GM21367 (cell line): ENCODE measurements at regions not wholly inside any gene's neighbourhood (a gene's known extent, or its start where the extent isn't known, plus 50 kb on each side); places are given as distances from the start of the nearest gene placed in this dataset.
A peak's percentile ranks its signal among the peaks of the same experiment; 100 is the strongest.
"Not testable (repeated sequence)": the region's sequence is repeated elsewhere in the genome, so short reads cannot be mapped to it uniquely, and the experiment has no call there.

Experiments used
- ATAC-seq: cut with Tn5 transposase; IDR thresholded peaks from one replicate; pipeline ENCODE4 v1.9.1; 2021; ENCODE audit not compliant: unreplicated experiment

DNA sequence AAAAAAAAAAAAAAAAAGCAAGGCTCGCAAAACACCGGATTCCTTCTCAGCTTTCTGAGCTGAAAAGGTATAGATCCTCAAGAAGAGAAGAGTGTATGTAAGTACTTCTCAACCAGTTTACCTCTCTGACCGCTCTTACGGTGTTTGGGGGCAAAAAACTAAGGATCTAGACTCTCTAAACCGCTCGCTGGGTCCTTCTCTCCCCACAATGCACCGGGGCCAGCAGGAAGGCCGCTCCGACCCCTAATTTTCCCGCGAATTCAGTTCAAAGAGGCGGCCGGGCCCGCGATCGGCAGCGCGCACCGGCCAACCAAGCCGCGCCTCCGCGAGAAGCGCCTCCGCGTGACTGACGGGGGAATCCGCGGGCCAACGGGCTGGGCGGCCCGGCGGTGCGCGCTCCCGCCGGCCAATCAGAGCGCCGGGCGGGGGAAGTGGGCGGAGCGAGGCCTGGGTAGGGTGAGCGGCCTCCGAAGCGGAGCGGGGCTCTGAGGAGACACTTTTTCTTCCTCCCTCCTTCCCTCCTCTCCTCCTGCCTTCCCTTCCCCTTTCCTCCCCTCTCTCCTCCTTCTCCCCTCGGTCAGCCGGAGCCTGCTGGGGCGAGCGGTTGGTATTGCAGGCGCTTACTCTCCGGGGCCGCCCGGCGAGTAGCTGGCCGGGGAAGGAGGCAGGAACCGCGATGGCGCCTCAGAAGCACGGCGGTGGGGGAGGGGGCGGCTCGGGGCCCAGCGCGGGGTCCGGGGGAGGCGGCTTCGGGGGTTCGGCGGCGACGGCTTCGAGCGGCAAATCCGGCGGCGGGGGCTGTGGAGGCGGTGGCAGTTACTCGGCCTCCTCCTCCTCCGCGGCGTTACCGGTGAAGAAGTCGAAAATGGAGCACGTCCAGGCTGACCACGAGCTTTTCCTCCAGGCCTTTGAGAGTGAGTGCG lies 93.0 kb downstream of the CRLF3 start:
- ATAC-seq = peak; percentile 73

DNA sequence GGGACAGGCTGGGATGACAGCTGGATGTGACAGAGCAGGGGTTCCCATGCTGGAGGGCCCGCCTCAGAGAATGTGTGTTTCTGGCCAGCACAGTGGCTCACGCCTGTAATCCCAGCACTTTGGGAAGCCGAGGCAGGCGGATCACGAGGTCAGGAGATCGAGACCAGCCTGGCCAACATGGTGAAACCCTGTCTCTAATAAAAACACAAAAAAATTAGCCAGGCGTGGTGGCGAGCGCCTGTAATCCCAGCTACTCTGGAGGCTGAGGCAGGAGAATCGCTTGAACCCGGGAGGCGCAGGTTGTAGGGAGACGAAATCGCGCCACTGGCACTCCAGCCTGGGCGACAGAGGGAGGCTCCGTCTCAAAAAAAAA lies 93.7 kb downstream of the CRLF3 start:
- not testable (repeated sequence) for ATAC-seq

DNA sequence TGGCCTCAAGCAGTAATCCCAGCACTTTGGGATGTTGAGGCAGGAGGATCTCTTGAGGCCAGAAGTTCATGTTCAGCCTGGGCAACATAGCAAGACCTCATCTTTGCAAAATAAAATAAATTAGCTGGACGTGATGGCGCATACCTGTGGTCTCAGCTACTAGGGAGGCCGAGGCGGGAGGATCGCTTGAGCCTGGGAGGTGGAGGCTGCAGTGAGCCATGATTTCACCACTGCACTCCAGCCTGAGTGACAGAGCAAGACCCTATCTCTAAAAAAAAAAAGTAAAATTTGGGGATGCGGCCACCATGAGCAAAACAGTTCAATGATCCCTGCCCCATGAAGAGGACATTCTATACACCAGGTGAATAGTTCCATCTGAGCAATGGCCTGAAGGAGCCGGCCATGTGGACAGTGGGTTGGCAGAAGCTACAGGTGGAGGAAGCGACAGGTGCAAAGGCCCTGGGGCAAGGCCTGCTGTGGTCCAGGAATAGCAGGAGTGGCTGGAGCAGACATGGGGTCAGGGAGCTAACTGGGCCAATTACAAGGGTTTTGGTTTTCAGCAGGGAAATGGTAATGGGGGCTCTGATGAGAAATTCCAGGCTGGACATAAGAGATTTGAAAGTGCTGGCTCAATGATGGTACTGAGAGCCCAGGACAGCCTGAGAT lies 94.2 kb downstream of the CRLF3 start:
- not testable (repeated sequence) for ATAC-seq

DNA sequence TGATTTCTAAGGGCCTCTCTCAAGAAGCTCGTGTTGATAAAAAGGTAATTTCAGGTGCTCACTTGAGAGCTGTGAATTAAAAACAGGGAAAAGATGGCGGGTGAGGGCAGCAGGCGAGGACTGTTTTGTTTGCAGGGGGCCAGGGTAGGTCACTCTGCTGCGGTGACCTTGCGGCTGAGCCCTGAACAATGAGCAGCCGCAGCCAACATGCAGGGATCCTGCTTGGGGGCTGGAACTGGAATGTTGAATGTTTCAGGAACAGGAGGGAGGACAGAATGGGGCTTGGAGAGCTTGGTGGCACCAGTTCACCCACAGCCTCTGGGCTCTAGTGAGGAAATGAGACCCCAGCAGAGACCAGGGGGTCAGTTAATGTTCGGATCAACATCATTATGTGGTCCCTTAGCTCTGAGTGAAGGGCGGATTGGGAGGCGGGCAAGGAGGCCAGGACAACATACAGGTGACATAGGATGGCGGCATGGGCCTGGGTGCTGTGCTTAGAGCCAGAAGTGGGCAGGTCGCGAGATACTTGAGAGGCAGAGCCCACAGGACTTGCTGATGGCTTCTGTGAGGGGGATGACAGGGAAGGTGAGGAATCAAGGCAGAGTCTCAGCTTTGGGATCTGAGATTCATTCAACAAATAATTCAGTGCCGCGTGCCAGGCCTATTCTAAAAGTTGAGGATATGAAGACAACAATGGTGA lies 94.9 kb downstream of the CRLF3 start:
- ATAC-seq = not testable (repeated sequence)

DNA sequence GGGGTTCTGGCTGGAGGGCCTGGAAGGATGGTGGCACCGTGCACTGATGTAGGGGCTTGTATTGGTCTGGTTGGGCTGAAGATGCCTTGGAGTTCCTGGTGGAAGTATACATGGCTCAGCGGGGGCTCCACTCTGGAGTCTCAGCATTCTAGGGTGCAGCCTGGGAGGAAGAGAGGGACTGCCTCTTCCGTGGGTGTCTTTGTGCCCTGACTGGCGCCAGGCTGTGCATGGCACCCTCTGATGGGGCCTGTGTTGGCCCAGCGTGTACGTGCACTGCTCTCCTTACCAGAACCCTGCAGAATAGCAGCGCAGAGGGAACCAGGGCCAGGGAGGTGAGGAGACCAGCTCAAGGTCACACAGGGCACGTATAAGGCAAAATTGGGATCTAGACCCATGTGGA lies 97.0 kb downstream of the CRLF3 start:
- not testable (repeated sequence) for ATAC-seq

DNA sequence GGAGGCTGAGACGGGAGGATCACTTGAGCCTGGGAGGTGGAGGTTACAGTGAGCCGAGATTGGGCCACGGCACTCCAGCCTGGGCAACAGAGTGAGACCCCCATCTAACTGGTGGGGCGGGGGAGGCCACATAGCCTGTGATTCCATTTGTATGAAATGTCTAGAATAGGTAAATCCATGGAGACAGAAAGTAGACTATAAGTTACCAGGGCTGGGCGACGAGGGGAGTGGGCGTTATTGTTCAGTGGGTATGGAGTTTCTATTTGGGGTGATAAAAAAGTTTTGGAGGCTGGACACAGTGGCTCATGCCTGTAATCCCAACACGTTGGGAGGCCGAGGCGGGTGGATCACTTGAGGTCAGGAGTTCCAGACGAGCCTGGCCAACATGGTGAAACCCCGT lies 97.8 kb downstream of the CRLF3 start:
- not testable (repeated sequence) for ATAC-seq

DNA sequence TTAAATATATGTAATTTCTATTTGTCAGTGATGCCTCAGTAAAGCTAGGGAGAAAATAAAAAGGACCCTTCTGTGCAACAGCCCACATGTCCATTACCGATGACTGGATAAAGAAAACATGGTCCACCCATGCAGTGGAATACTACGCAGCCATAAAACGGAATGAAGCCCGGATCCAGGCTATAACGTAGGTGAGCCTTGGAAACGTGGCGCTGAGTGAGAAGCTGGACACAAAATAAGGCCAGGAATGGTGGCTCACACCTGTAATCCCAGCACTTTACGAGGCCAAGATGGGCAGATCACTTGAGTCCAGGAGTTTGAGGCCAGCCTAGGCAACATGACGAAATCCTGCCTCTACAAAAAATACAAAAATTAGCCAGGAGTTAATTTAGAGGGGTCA lies 98.2 kb downstream of the CRLF3 start:
- not testable (repeated sequence) for ATAC-seq

DNA sequence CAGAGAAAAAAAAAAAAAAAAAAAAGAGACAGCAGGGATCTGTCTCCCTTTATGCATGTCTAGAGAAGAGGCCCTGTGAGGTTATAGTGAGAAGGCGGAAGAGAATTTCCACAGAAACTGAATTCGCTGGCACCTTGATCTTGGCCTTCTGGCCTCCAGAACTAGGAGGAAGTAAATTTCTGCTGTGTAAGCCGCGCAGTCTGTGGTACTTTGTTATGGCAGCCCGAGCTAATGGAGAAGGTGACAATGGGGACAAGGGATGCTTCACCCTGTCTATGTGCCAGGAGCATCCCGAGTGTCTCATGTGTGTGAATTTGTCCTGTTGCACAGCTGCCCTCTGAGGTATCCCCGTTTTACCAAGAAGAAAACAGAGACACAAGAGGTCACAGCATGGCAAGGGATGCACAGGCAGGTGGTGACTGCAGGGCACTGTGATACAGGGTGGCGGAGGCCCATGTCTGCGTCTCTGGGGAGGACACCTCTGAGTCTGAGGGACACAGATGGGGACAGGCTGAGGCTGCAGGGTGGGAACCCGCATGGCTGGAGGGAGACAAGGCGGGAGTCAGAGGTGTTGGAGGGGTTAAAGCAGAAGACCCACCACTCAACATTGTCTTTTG lies 100.3 kb downstream of the CRLF3 start:
- not testable (repeated sequence) for ATAC-seq

DNA sequence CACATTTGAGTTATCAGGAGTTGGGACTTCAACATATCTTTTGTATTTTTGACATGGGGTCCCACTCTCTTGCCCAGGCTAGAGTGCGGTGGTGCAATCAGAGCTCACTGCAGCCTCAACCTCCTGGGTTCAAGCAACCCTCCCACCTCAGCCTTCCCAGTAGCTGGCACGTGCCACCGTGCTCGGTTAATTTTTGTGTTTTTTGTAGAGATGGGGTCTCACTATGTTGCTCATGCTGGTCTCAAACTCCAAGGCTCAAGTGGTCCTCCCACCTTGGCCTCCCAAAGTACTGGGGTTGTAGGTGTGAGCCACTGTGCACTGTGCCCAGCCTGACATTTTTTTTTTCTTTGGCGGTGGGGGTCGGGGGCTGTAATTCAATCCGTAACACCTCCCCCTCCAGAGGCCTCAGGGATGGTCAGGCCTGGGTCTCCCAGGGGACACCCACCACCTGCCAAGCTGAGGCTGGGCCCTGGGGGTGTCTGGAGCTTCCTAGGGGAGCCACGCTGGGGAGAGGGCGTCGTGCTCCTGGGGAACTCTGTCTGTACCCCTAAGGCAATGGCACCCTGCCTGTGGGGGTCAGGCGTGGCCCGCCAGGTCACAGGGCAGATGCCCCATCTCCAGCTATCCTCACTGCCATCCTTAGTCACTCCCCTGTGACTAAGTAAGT lies 102.2 kb downstream of the CRLF3 start:
- not testable (repeated sequence) for ATAC-seq

DNA sequence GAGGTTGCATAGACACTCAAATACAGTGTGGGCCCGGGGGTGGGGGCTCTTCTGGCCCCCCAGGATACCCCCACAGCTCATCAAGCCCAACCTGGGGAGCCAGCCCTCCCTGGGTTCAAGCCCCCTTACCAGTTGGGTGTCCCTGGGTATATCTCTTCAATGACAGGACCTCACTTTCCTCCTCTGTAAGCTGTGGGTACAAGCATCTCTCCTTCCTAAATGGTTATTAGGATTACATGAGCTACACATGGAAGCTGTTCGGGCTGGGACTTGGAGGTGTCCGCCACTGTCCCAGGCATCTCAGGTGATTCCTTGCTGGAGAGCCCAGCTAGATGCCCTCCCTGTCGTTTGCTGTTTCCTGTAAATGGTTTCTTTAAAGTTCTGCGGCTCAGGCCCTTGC lies 103.5 kb downstream of the CRLF3 start:
- ATAC-seq = not testable (repeated sequence)

DNA sequence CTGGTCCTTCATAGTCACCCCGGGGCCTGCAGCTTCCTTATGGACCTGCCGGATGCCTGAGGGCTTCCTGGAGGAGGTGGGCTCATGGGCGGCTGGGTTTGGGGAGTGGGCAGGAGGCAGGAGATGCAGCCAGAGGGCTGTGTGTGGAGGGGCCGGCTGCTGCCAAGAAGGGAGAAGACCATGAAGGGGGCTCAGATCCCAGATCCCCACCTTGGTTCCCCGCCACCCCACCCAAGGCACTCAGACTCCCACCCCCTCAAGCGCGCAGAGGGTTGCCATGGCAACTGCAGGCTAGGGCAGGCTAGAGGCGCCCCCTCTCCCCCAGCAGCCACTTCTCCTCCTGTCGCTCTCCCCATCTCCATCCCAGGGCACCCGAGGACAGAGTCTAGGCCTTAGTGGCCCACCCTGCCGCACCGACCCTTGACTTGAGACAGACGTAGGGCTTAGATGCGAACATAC lies 104.5 kb downstream of the CRLF3 start:
- no peak for ATAC-seq

DNA sequence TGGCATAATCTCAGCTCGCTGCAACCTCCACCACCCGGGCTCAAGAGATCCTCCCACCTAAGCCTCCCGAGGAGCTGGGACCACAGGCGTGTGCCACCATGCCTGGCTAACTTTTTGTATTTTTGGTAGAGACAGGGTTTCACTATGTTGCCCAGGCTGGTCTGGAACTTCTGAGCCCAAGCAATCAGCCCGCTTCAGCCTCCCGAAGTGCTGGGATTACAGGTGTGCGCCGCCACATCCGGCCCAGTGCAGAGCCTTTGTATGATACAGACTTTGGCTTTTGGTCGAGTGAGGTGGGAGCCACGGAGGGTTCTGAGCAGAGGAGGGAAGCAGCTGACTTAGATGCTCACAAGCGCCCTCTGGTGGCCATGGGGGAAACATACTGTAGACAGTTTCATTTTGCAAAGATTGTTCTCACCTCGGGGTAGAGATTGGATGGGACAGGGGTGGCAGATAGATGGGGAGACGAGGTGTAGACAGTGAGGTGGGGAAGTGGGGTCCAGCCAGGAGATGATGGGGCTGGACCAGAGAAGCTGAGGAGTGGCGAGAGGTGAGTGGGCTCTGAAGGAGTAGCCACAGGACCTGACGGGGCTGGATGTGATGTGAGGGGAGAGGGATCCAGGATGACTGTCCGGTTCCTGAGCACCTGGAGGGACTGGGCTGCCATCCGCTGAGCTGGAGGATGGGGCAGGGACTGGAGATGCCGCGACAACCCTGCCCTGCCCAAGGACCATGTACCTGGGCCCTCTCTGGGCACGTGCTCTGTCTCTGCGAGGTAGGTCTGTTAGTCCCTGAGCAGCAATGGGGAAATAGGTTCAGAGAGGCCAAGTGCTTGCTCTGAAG lies 105.1 kb downstream of the CRLF3 start:
- not testable (repeated sequence) for ATAC-seq

DNA sequence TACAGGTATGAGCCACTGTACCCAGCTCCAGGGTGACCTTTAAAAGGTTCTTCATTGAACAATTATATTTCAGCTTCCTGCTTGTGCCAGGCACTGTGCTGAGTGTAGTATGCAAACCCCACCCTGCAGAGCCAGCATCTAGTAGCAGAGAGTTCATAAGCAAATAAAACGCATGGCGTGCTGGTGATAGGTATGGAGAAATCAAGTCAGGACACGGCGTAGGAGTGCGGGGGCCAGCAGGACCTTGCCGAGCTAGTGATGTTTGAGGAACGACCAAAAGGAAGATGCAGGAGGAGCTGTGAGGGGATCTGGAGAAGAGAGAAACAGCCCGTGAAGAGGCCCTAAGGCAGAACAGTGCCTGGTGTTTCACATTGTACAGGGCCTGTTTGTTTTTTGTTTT lies 105.8 kb downstream of the CRLF3 start:
- ATAC-seq = not testable (repeated sequence)

DNA sequence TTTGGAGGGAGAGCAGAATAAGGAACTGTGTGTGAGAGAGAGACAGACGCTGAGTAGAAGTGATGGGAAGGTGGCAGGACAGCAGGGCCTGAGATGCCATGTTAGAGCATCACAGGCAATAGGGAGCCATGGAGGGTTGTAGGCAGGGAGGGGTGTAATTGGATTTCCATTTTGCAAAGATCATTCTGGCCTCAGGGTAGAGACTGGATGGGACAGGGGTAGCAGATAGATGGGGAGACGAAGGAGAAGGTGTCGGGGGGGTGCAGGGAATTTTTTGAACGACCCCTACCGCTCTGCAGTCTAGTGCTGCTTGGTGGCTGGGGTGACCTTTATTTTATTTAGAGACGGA lies 106.4 kb downstream of the CRLF3 start:
- ATAC-seq = not testable (repeated sequence)

DNA sequence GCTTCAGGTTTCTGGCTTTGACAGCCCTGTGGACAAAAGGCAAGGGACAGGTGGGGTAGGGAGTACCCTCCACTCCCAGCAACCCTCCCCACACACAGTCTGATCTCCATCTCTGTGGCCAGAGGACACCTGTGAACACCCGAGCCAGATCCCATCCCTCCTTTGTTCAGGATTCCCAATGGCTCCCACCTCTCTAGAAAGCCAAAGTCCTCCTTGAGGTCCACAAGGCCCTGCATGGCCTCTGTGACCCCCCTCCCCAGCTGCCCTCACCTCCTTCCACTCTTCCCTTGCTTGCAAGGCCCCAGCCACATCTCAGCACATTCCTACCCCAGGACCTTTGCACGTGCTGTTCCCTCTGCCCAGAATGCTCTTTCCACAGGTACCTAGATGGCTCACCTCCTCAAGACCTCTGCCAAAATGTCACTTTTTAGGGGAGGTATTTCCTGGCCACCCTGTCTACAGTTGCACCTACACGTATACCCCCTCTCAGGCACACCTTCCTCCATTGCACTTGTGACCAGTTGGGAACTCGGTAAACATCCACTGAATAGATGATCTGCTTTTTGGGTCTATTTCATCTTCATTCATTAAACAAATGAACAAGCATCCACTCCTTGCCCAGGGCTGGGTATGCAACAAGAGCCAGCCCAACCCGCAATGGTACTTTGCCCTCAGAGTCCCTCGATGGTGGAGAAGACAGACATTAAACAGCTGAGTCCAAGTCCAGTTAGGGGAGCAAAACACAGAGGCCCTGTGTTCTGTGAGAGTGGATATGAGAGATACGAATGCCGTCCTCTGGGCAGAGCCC lies 107.0 kb downstream of the CRLF3 start:
- ATAC-seq = no peak

DNA sequence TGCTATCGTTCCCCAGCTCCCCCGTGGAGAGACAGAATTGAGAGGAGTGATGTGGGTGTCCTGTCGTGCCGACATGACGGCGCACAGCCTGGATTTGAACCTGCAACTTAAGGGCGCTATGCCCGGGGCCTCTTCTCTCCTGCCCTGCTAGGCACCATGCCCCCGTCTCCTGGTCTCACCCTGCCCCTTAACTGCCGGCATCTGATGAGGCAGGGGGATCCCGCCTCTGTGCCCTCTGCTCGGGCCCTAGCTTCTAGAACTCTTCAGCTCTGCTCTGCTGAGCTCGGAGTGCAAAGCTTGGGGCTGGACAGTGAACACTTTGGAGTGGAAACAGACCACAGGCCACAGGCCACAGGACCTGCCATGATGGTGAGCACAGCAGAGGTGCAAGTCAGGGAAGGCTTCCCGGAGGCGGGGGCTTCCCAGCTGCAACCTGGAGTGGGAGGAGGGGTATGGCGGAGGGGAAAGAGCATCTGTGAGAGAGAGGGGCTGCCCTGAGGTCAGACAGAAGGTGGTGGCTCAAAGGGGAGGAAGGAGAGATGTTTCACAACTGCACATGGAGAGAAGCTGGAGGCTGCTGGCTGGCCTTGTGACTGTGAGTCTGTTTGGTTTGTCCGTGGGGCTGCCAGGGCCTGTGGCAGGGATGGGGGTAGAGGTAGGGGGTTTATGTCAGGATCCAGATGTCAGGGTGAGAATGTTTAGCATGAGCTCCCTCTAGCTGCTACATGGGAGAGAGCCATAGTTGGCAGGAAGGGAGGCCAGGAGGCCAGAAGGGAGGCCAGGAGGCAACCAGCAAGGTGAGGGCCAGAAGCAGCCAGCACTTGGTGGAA lies 107.8 kb downstream of the CRLF3 start:
- ATAC-seq = no peak

DNA sequence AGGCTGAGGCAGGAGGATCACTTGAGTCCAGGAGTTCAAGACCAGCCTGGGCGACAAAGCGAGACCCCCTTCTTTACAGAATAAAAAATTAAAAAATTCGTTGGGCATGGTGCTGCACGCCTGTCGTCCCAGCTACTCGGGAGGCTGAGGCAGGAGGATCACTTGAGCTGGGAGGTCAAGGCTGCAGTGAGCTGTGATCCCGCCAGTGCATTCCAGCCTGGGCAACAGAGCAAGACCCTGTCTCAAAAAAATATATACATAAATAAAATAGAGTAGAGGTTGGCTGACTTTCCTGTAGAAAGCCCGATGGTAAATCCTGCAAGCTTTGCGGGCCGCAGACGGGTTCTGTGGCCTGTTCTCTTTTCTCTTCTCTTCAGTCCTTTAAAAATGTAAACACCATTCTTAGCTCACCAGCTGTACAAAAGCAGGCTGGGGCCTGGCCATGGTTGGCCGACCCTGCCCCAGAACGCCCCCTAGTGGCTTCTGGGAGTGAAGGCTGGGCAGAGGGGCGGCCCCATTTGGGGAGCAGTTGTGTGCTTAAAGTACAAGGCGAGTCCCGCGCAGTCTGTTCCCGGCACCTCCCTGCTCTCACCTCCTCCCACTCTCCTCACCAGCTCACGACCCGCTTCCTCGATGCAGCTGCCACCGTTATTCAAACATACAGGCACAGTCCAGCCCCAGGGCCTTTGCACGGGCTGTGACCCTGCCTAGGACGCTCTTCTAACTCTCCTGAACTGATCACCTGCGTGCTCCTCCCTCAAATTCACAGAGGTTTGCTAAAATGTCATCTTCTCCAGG lies 109.5 kb downstream of the CRLF3 start:
- ATAC-seq = not testable (repeated sequence)
